Right atrium auricular region (tissue), 2 donors: ENCODE measurements at regions not wholly inside any gene's neighbourhood (a gene's known extent, or its start where the extent isn't known, plus 50 kb on each side); places are given as distances from the start of the nearest gene placed in this dataset.

ENCODE experiments used
- DNase-seq: peaks from one replicate; pipeline ENCODE4 v3.0.0-alpha.2; 2019; ENCODE audit warnings: low spot score
- H3K27ac ChIP-seq, 2 donors: fragments of 200-600 bp; sonication (generic); 1 replicate in 1 of 2; 2 replicates in 1 of 2; pipeline ENCODE4 v1.5.1; 2016 to 2019
- H3K27me3 ChIP-seq, 2 donors: fragments of 200-600 bp; sonication (generic); one replicate each; pipeline versions ENCODE4 v1.5.1 to v1.6.0; 2017 to 2019
- H3K36me3 ChIP-seq: fragments of 200-600 bp; sonication (generic); one replicate; pipeline ENCODE4 v1.5.1; 2016
- H3K4me1 ChIP-seq, 2 donors: fragments of 200-600 bp; sonication (generic); one replicate each; pipeline versions ENCODE4 v1.5.1 to v1.6.0; 2017 to 2019
- H3K4me3 ChIP-seq, 2 donors: fragments of 200-600 bp; sonication (generic); 1 replicate in 1 of 2; 2 replicates in 1 of 2; pipeline ENCODE4 v1.5.1; 2017 to 2019; ENCODE audit warnings: mild to moderate bottlenecking in 1 of 2, moderate library complexity in 1 of 2
- H3K9me3 ChIP-seq, 2 donors: fragments of 200-600 bp; sonication (generic); one replicate each; pipeline ENCODE4 v1.5.1; 2019
- CTCF ChIP-seq, 2 donors: fragments of 200-600 bp; sonication (generic); IDR thresholded peaks; one replicate each; pipeline ENCODE4 v1.5.1; 2019; ENCODE audit warnings: antibody characterized with exemption in 2 of 2

GRCh38 chr16:65537336-65537735, 415.5 kb upstream of the CDH11 start:
- no peak for DNase-seq
- no peak for TF ChIP-seq CTCF (IDR thresholded peaks at IDR 0.05)
- no peaks in the 10 kb centered on the region for H3K27me3 ChIP-seq

GRCh38 chr16:65534121-65534528, 412.3 kb upstream of the CDH11 start:
- DNase-seq, result no peak

More at GRCh38 chr16:65537336-65537735, 415.5 kb upstream of the CDH11 start:
- Histone ChIP-seq H3K9me3 (no peaks in the 10 kb centered on the region), H3K36me3 (no peaks in the 10 kb centered on the region), H3K4me1 (no peaks in the 10 kb centered on the region), H3K4me3 (no peak overlapping the region), H3K27ac (no peak overlapping the region)

GRCh38 chr16:65532846-65533245, 411.0 kb upstream of the CDH11 start:
- no peak for DNase-seq
- Histone ChIP-seq H3K9me3 (peaks cover 0 to 2% of the 10 kb centered on the region in 2 donors), H3K27ac (no peak overlapping the region)

More at GRCh38 chr16:65534121-65534528, 412.3 kb upstream of the CDH11 start:
- no peaks in the 10 kb centered on the region for H3K27me3 ChIP-seq
- H3K4me1 ChIP-seq, result no peaks in the 10 kb centered on the region
- TF ChIP-seq CTCF (IDR thresholded peaks at IDR 0.05), result no peak
- H3K4me3 ChIP-seq, result no peak overlapping the region
- H3K27ac ChIP-seq, result no peak overlapping the region
- H3K9me3 ChIP-seq, result no peaks in the 10 kb centered on the region
- no peaks in the 10 kb centered on the region for H3K36me3 ChIP-seq

GRCh38 chr16:65532258-65532657, 410.4 kb upstream of the CDH11 start:
- no peaks in the 10 kb centered on the region for H3K27me3 ChIP-seq
- TF ChIP-seq CTCF (IDR thresholded peaks at IDR 0.05), result no peak
- DNase-seq, result no peak
- H3K9me3 ChIP-seq, result peaks cover 0 to 8% of the 10 kb centered on the region in 2 donors
- H3K36me3 ChIP-seq, result no peaks in the 10 kb centered on the region
- H3K4me3 ChIP-seq, result no peak overlapping the region
- H3K4me1 ChIP-seq, result no peaks in the 10 kb centered on the region
- H3K27ac ChIP-seq, result no peak overlapping the region

More at GRCh38 chr16:65532846-65533245, 411.0 kb upstream of the CDH11 start:
- Histone ChIP-seq H3K27me3 (no peaks in the 10 kb centered on the region), H3K4me1 (no peaks in the 10 kb centered on the region), H3K36me3 (no peaks in the 10 kb centered on the region), H3K4me3 (no peak overlapping the region)
- TF ChIP-seq CTCF (IDR thresholded peaks at IDR 0.05), result no peak

- Histone ChIP-seq H3K4me3 (no peak overlapping the region), H3K36me3 (no peaks in the 10 kb centered on the region), H3K27ac (no peak overlapping the region), H3K4me1 (no peaks in the 10 kb centered on the region), H3K27me3 (no peaks in the 10 kb centered on the region), H3K9me3 (peaks cover 0 to 15% of the 10 kb centered on the region in 2 donors)
- TF ChIP-seq CTCF (IDR thresholded peaks at IDR 0.05), result no peak
- no peak for DNase-seq
Measured at GRCh38 chr16:65531475-65531874, 409.6 kb upstream of the CDH11 start.

- TF ChIP-seq CTCF (IDR thresholded peaks at IDR 0.05), result no peak
- DNase-seq, result no peak
- H3K27me3 ChIP-seq, result no peaks in the 10 kb centered on the region
- H3K27ac ChIP-seq, result no peak overlapping the region
- H3K36me3 ChIP-seq, result no peaks in the 10 kb centered on the region
- H3K4me3 ChIP-seq, result no peak overlapping the region
- no peaks in the 10 kb centered on the region for H3K4me1 ChIP-seq
- H3K9me3 ChIP-seq, result peaks cover 0 to 15% of the 10 kb centered on the region in 2 donors
Measured at GRCh38 chr16:65525707-65526106, 403.8 kb upstream of the CDH11 start.
